Ascending aorta (tissue), 2 donors: ENCODE measurements at regions not wholly inside any gene's neighbourhood (a gene's known extent, or its start where the extent isn't known, plus 50 kb on each side); places are given as distances from the start of the nearest gene placed in this dataset.

Experiments used
- DNase-seq, 2 donors: peaks; one replicate each; pipeline ENCODE4 v3.0.0-alpha.2; 2019; ENCODE audit warnings: low spot score in 2 of 2
- H3K27ac ChIP-seq, 2 donors: fragments of 200-600 bp; sonication (generic); one replicate each; pipeline ENCODE4 v1.5.1; 2016 to 2017; ENCODE audit warnings: mild to moderate bottlenecking in 1 of 2
- H3K27me3 ChIP-seq: fragments of 200-600 bp; sonication (generic); one replicate; pipeline ENCODE4 v1.5.1; 2017
- H3K36me3 ChIP-seq, 2 donors: fragments of 200-600 bp; sonication (generic); one replicate each; pipeline ENCODE4 v1.5.1; 2016
- H3K4me1 ChIP-seq, 2 donors: fragments of 200-600 bp; sonication (generic); one replicate each; pipeline ENCODE4 v1.5.1; 2016 to 2017; ENCODE audit warnings: mild to moderate bottlenecking in 1 of 2
- H3K4me3 ChIP-seq, 2 donors: fragments of 200-600 bp; sonication (generic); one replicate each; pipeline ENCODE4 v1.5.1; 2016 to 2017; ENCODE audit warnings: mild to moderate bottlenecking in 1 of 2
- H3K9me3 ChIP-seq, 2 donors: fragments of 200-600 bp; sonication (generic); one replicate each; pipeline ENCODE4 v1.5.1; 2016
- intact Hi-C: fragments of 100-400 bp; cut with DNase I; formaldehyde crosslinking; loops from one replicate; pipeline ENCODE4 v1.15.1; 2023
- TF ChIP-seq, protein P1 (sequence below), 3 experiments: fragments of 200-600 bp in 2 of 3; fragments of 450-650 bp in 1 of 3; sonication (generic) in 2 of 3; IDR thresholded peaks; one replicate each; pipeline ENCODE4 v1.5.1; 2016 to 2019; ENCODE audit warnings: antibody characterized with exemption in 3 of 3, mild to moderate bottlenecking in 1 of 3, moderate library complexity in 1 of 3

DNA sequence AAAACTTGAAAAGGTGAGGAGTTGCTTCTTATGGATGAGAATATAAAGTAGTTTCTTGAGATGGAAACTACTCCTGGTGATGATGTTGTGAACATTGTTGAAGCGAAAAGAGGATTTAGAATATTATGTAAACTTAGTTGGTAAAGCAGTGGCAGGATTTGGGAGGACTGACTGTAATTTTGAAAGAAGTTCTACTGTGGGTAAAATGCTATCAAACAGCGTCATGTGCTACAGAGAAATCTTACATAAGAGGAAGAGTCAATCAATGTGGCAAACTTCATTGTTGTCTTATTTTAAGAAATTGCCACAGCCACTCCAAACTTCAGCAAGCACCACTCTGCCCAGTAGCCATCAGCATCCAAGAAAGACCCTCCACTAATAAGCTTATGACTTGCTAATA is 112.9 kb upstream of the ZEB2 start:
- H3K27me3 ChIP-seq = no peaks in the 10 kb centered on the region
- no peaks in the 10 kb centered on the region for H3K4me1 ChIP-seq
- H3K4me3 ChIP-seq = no peak overlapping the region
- no peak for DNase-seq
- H3K27ac ChIP-seq = no peak overlapping the region
- H3K9me3 ChIP-seq = peaks cover 0 to 4% of the 10 kb centered on the region in 2 donors
- TF ChIP-seq, protein P1, sequence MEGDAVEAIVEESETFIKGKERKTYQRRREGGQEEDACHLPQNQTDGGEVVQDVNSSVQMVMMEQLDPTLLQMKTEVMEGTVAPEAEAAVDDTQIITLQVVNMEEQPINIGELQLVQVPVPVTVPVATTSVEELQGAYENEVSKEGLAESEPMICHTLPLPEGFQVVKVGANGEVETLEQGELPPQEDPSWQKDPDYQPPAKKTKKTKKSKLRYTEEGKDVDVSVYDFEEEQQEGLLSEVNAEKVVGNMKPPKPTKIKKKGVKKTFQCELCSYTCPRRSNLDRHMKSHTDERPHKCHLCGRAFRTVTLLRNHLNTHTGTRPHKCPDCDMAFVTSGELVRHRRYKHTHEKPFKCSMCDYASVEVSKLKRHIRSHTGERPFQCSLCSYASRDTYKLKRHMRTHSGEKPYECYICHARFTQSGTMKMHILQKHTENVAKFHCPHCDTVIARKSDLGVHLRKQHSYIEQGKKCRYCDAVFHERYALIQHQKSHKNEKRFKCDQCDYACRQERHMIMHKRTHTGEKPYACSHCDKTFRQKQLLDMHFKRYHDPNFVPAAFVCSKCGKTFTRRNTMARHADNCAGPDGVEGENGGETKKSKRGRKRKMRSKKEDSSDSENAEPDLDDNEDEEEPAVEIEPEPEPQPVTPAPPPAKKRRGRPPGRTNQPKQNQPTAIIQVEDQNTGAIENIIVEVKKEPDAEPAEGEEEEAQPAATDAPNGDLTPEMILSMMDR (IDR thresholded peaks at IDR 0.05) = no peak
- intact Hi-C loops = no loop called here
- no peaks in the 10 kb centered on the region for H3K36me3 ChIP-seq

DNA sequence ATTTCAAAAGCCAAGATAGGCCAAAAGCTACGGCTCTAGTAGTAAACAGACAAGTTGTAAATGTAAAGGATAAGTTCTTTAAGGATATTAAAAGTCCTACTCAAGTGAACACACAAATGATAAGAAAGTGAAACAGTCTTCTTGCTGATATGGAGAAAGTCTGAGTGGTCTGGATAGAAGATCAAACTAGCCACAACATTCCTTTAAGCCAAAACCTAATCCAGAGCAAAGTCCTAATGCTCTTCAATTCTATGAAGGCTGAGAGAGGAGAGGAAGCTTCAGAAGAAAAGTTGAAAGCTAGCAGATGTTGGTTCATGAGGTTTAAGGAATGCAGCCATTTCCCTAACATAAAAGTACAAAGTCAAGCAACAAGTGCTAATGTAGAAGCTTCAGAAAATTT is 111.7 kb upstream of the ZEB2 start:
- Histone ChIP-seq H3K4me1 (no peaks in the 10 kb centered on the region), H3K27me3 (no peaks in the 10 kb centered on the region), H3K36me3 (no peaks in the 10 kb centered on the region), H3K9me3 (peaks cover 0 to 4% of the 10 kb centered on the region in 2 donors), H3K27ac (no peak overlapping the region), H3K4me3 (no peak overlapping the region)
- TF ChIP-seq, protein P1 (IDR thresholded peaks at IDR 0.05) = no peak
- intact Hi-C loops = no loop called here
- DNase-seq = no peak

DNA sequence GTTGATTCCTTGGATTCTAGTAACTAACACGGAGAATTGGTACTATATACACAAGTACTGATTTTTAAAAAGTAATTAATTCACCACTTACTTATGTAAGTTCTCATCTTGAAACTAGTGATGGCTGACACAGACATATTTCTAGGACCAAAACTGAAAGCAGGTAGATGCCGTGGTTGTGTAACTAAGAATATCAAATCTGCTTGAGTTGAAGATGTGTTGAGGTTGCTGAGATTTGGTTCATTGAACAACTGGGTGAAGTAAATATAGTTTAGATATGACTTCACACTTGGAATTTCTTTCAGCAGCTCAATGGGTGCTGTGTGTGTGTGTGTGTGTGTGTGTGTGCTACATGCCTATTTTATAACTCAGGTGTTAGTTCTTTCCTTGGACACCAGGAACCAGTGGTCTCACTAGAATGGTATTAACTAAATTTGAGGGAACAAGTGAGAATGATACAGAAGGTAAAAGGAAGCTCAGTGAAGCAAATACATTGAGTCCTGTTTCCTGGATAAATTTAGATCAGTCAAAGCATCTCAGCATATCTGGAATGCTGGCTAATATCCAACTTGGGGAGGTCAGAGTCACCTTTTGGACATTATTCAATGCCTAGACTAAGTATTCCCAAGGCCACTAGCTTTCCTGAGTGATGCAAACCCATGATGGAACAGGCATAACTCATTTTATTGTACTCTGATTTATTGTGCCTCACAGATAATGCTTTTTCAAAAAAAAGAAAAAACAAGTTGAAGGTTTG is 110.7 kb upstream of the ZEB2 start:
- TF ChIP-seq, protein P1 (IDR thresholded peaks at IDR 0.05) = no peak
- Histone ChIP-seq H3K36me3 (no peaks in the 10 kb centered on the region), H3K27me3 (no peaks in the 10 kb centered on the region), H3K27ac (no peak overlapping the region), H3K4me1 (no peaks in the 10 kb centered on the region), H3K4me3 (no peak overlapping the region), H3K9me3 (peaks cover 0 to 4% of the 10 kb centered on the region in 2 donors)
- no peak for DNase-seq
- intact Hi-C loops = no loop called here

GRCh38 chr2:144629935-144630334 is 110.0 kb upstream of the ZEB2 start:
- H3K9me3 ChIP-seq = peaks cover 0 to 3% of the 10 kb centered on the region in 2 donors
- H3K27ac ChIP-seq = no peak overlapping the region
- no peaks in the 10 kb centered on the region for H3K36me3 ChIP-seq
- H3K4me1 ChIP-seq = no peaks in the 10 kb centered on the region
- H3K27me3 ChIP-seq = no peaks in the 10 kb centered on the region
- no peak for DNase-seq
- intact Hi-C loops = no loop called here
- no peak overlapping the region for H3K4me3 ChIP-seq
- TF ChIP-seq, protein P1 (IDR thresholded peaks at IDR 0.05) = no peak

DNA sequence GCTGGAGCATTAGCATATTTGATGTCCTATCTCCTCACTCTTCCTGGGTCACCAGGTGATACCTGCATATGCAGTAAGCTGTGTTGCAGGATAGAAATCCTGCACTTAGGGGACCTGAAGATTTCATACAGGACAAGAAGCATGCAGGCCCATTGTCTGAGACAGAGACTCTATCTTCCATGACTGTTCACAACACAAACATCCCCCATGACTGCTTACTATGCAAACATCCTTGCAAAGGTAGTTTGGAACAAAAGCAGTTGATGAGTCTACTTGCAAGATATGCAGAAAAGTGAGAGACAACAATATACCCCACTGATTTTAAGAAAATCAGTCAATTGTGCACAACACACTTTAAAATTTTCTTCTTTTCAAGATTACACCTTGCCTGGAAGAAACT is 108.6 kb upstream of the ZEB2 start:
- DNase-seq = no peak
- intact Hi-C loops = no loop called here
- Histone ChIP-seq H3K9me3 (no peaks in the 10 kb centered on the region), H3K4me1 (no peaks in the 10 kb centered on the region), H3K4me3 (no peak overlapping the region), H3K27ac (no peak overlapping the region), H3K27me3 (no peaks in the 10 kb centered on the region), H3K36me3 (no peaks in the 10 kb centered on the region)
- TF ChIP-seq, protein P1 (IDR thresholded peaks at IDR 0.05) = no peak
